GM23338 (cell line): ENCODE measurements at regions not wholly inside any gene's neighbourhood (a gene's known extent, or its start where the extent isn't known, plus 50 kb on each side); places are given as distances from the start of the nearest gene placed in this dataset.

ENCODE experiments used
- ATAC-seq: fragments of 200-7000 bp; cut with Tn5 transposase; 3 replicates; pipeline ENCODE4 v1.9.1; 2020
- DNase-seq: peaks from one replicate; pipeline ENCODE4 v3.0.0-alpha.2; 2015; ENCODE audit warnings: low spot score
- H2AFZ ChIP-seq: fragments of 200-600 bp; sonication (generic); 2 replicates; pipeline ENCODE4 v1.8.0; 2016; ENCODE audit warnings: antibody characterized with exemption, mild to moderate bottlenecking, moderate library complexity
- H3F3A ChIP-seq: fragments of 200-600 bp; sonication (generic); replicated peaks from 2 replicates; pipeline ENCODE4 v1.8.0; 2017; ENCODE audit warnings: antibody characterized with exemption, mixed run types, low read depth
- H3K27ac ChIP-seq: fragments of 200-600 bp; sonication (generic); 2 replicates; pipeline ENCODE4 v1.6.1; 2016; ENCODE audit warnings: low read depth
- H3K27me3 ChIP-seq: fragments of 200-600 bp; sonication (generic); 2 replicates; pipeline ENCODE4 v1.8.0; 2016; ENCODE audit warnings: mild to moderate bottlenecking, mixed run types, moderate library complexity; ENCODE audit not compliant: insufficient read depth
- H3K36me3 ChIP-seq: fragments of 200-600 bp; sonication (generic); 2 replicates; pipeline ENCODE4 v1.8.0; 2016; ENCODE audit warnings: mild to moderate bottlenecking; ENCODE audit not compliant: insufficient read depth
- H3K4me1 ChIP-seq: fragments of 200-600 bp; sonication (generic); 2 replicates; pipeline ENCODE4 v1.8.0; 2016; ENCODE audit warnings: mild to moderate bottlenecking, moderate library complexity; ENCODE audit not compliant: insufficient read depth
- H3K4me2 ChIP-seq: fragments of 200-600 bp; sonication (generic); 2 replicates; pipeline ENCODE4 v1.7.1; 2017; ENCODE audit warnings: mixed run types
- H3K4me3 ChIP-seq: fragments of 200-600 bp; sonication (generic); 2 replicates; pipeline ENCODE4 v1.6.1; 2016; ENCODE audit warnings: mixed run types
- H3K79me2 ChIP-seq: fragments of 200-600 bp; sonication (generic); replicated peaks from 2 replicates; pipeline ENCODE4 v1.8.0; 2017; ENCODE audit warnings: mild to moderate bottlenecking; ENCODE audit not compliant: insufficient read depth
- H3K9me2 ChIP-seq: fragments of 200-600 bp; sonication (generic); 2 replicates; pipeline ENCODE4 v1.8.0; 2017; ENCODE audit not compliant: insufficient read depth
- H4K20me1 ChIP-seq: fragments of 200-600 bp; sonication (generic); replicated peaks from 2 replicates; pipeline ENCODE4 v1.8.0; 2017; ENCODE audit warnings: mild to moderate bottlenecking; ENCODE audit not compliant: insufficient read depth
- H3K27ac Mint-ChIP-seq: 2 replicates; pipeline ENCODE4 v1.8.0; 2020; ENCODE audit warnings: inconsistent platforms, mild to moderate bottlenecking, moderate library complexity, mixed read lengths
- H3K27me3 Mint-ChIP-seq: 3 replicates; pipeline ENCODE4 v1.8.0; 2022; ENCODE audit warnings: low read depth, mild to moderate bottlenecking, moderate library complexity, mixed read lengths, inconsistent platforms; ENCODE audit not compliant: insufficient read depth, poor library complexity
- H3K36me3 Mint-ChIP-seq: 3 replicates; pipeline ENCODE4 v1.8.0; 2021; ENCODE audit warnings: low read depth, mild to moderate bottlenecking, inconsistent platforms, moderate library complexity, mixed read lengths
- H3K4me1 Mint-ChIP-seq: 3 replicates; pipeline ENCODE4 v1.8.0; 2020; ENCODE audit warnings: mild to moderate bottlenecking, inconsistent platforms, mixed read lengths
- H3K4me3 Mint-ChIP-seq: 3 replicates; pipeline ENCODE4 v1.8.0; 2021; ENCODE audit warnings: moderate library complexity, mild to moderate bottlenecking, inconsistent platforms, mixed read lengths
- H3K9me3 Mint-ChIP-seq: 3 replicates; pipeline ENCODE4 v1.8.0; 2020; ENCODE audit warnings: moderate library complexity, mild to moderate bottlenecking, inconsistent platforms, mixed read lengths
- CREB1 ChIP-seq: fragments of 250-450 bp; sonication (Bioruptor Pico); IDR thresholded peaks from 2 replicates; pipeline ENCODE4 v1.5.0; 2020; ENCODE audit warnings: low read depth, mild to moderate bottlenecking, moderate library complexity
- CTCF ChIP-seq, 2 experiments: fragments of 200-600 bp in 1 of 2; sonication (generic) in 1 of 2; conservative IDR thresholded peaks; 2 replicates each; pipeline versions ENCODE4 v1.5.1 to v1.6.1; 2016 to 2017; ENCODE audit warnings: antibody characterized with exemption in 2 of 2, low read depth in 2 of 2, mild to moderate bottlenecking in 2 of 2, moderate library complexity in 1 of 2
- ETS1 ChIP-seq: IDR thresholded peaks from 2 replicates; pipeline ENCODE4 v1.6.1; 2016; ENCODE audit warnings: antibody characterized with exemption
- EZH2 ChIP-seq: fragments of 200-600 bp; sonication (generic); IDR thresholded peaks from one replicate; pipeline ENCODE4 v1.8.0; 2017; ENCODE audit warnings: antibody characterized with exemption, mild to moderate bottlenecking, low read depth; ENCODE audit not compliant: unreplicated experiment
- EZH2phosphoT487 ChIP-seq: fragments of 200-600 bp; sonication (generic); IDR thresholded peaks from one replicate; pipeline ENCODE4 v1.8.1; 2018; ENCODE audit warnings: antibody characterized with exemption; ENCODE audit not compliant: unreplicated experiment
- JUNB ChIP-seq: IDR thresholded peaks from one replicate; pipeline ENCODE4 v1.6.1; 2016; ENCODE audit warnings: antibody characterized with exemption; ENCODE audit not compliant: unreplicated experiment
- NANOG ChIP-seq: IDR thresholded peaks from 2 replicates; pipeline ENCODE4 v1.6.1; 2016; ENCODE audit warnings: antibody characterized with exemption, borderline replicate concordance
- POLR2AphosphoS5 ChIP-seq: IDR thresholded peaks from 2 replicates; pipeline ENCODE4 v1.6.1; 2016; ENCODE audit warnings: antibody characterized with exemption, low read depth
- REST ChIP-seq: IDR thresholded peaks from one replicate; pipeline ENCODE4 v1.6.1; 2018; ENCODE audit warnings: antibody characterized with exemption; ENCODE audit not compliant: unreplicated experiment
- STAT1 ChIP-seq: IDR thresholded peaks from one replicate; pipeline ENCODE4 v1.6.1; 2016; ENCODE audit warnings: antibody characterized with exemption; ENCODE audit not compliant: unreplicated experiment
- ZNF114 ChIP-seq: fragments of 250-450 bp; sonication (Bioruptor Pico); IDR thresholded peaks from 2 replicates; pipeline ENCODE4 v1.5.0; 2020; ENCODE audit warnings: mild to moderate bottlenecking, moderate library complexity
- ZNF331 ChIP-seq: fragments of 250-450 bp; sonication (Bioruptor Pico); IDR thresholded peaks from 2 replicates; pipeline ENCODE4 v1.5.0; 2020; ENCODE audit warnings: low read depth, mild to moderate bottlenecking, moderate library complexity
- ZNF462 ChIP-seq: fragments of 250-450 bp; sonication (Bioruptor Pico); IDR thresholded peaks from 2 replicates; pipeline ENCODE4 v1.5.0; 2020; ENCODE audit warnings: mild to moderate bottlenecking, moderate library complexity

GRCh38 chr6:139988685-139989084 is 614.2 kb upstream of the CITED2 start:
- peaks cover 14% of the 10 kb centered on the region for H3K4me1 Mint-ChIP-seq
- H3F3A ChIP-seq: no peaks in the 10 kb centered on the region
- no peaks in the 10 kb centered on the region for H3K36me3 ChIP-seq
- no peak overlapping the region for H3K4me2 ChIP-seq
- H4K20me1 ChIP-seq: no peaks in the 10 kb centered on the region
- peaks cover 7% of the 10 kb centered on the region; the same call in 2 of the 3 replicates for H3K36me3 Mint-ChIP-seq
- H3K27ac ChIP-seq: no peak overlapping the region
- no peak overlapping the region for H3K27ac Mint-ChIP-seq
- peaks cover 2% of the 10 kb centered on the region for H3K27me3 Mint-ChIP-seq
- peaks cover under 1% of the 10 kb centered on the region; the same call in 1 of the 2 replicates for H3K4me1 ChIP-seq
- DNase-seq: no peak
- H3K79me2 ChIP-seq: no peaks in the 10 kb centered on the region
- no peak for ATAC-seq
- H2AFZ ChIP-seq: no peak overlapping the region
- peaks cover 3% of the 10 kb centered on the region for H3K9me3 Mint-ChIP-seq
- no peaks in the 10 kb centered on the region for H3K27me3 ChIP-seq
- H3K4me3 Mint-ChIP-seq: no peak overlapping the region
- H3K9me2 ChIP-seq: no peaks in the 10 kb centered on the region
- no peak overlapping the region for H3K4me3 ChIP-seq
- no peak for TF ChIP-seq ZNF114 (CRISPR knock-in tag)
- no peak for TF ChIP-seq REST
- no peak for TF ChIP-seq ZNF462
- TF ChIP-seq CREB1: no peak
- no peak for TF ChIP-seq NANOG
- no peak for TF ChIP-seq ETS1
- no peak for TF ChIP-seq ZNF331 (CRISPR knock-in tag)
- no peak for TF ChIP-seq CTCF (conservative IDR thresholded peaks at IDR 0.05; ENCODE audit: low read depth in 2 of 2)
- TF ChIP-seq EZH2phosphoT487: no peak
- TF ChIP-seq JUNB: no peak
- TF ChIP-seq POLR2AphosphoS5: no peak
- no peak for TF ChIP-seq STAT1
- TF ChIP-seq EZH2: no peak
